HCT116 (cell line): ENCODE measurements at regions not wholly inside any gene's neighbourhood (a gene's known extent, or its start where the extent isn't known, plus 50 kb on each side); places are given as distances from the start of the nearest gene placed in this dataset.

Experiments used
- EZH2 ChIP-seq: fragments of 200-600 bp; sonication (generic); IDR thresholded peaks from 2 replicates; pipeline ENCODE4 v1.6.1; 2017; ENCODE audit warnings: antibody characterized with exemption, mixed run types
- POLR2AphosphoS5 ChIP-seq: IDR thresholded peaks from 2 replicates; pipeline ENCODE4 v1.6.1; 2011; ENCODE audit warnings: mild to moderate bottlenecking, low read depth, low read length, moderate library complexity
- TCF7L2 ChIP-seq: IDR thresholded peaks from 2 replicates; pipeline ENCODE4 v1.7.0; 2011; ENCODE audit warnings: borderline replicate concordance, inconsistent platforms; ENCODE audit not compliant: insufficient read depth, insufficient read length; ENCODE audit errors: extremely low read depth
- YY1 ChIP-seq: IDR thresholded peaks from 2 replicates; pipeline ENCODE4 v1.6.1; 2011; ENCODE audit warnings: low read length, low read depth, moderate library complexity, mild to moderate bottlenecking; ENCODE audit not compliant: insufficient replicate concordance; ENCODE audit errors: extremely low read depth
- TF ChIP-seq, protein P1 (sequence below), 3 experiments: fragments of 200-600 bp in 1 of 3; sonication (generic) in 1 of 3; IDR thresholded peaks in 2 of 3; conservative IDR thresholded peaks in 1 of 3; 2 replicates each; pipeline ENCODE4 v1.5.1; 2012 to 2017; ENCODE audit warnings: low read depth in 2 of 3, low read length in 2 of 3, antibody characterized with exemption in 1 of 3, borderline replicate concordance in 1 of 3, control low read depth in 1 of 3, mild to moderate bottlenecking in 1 of 3, mixed read lengths in 1 of 3, mixed run types in 1 of 3, moderate library complexity in 1 of 3; ENCODE audit not compliant: insufficient read depth in 1 of 3
- TF ChIP-seq, protein P2 (sequence below): IDR thresholded peaks from 2 replicates; pipeline ENCODE4 v1.6.1; 2012; ENCODE audit warnings: low read depth

- TF ChIP-seq, protein P1, sequence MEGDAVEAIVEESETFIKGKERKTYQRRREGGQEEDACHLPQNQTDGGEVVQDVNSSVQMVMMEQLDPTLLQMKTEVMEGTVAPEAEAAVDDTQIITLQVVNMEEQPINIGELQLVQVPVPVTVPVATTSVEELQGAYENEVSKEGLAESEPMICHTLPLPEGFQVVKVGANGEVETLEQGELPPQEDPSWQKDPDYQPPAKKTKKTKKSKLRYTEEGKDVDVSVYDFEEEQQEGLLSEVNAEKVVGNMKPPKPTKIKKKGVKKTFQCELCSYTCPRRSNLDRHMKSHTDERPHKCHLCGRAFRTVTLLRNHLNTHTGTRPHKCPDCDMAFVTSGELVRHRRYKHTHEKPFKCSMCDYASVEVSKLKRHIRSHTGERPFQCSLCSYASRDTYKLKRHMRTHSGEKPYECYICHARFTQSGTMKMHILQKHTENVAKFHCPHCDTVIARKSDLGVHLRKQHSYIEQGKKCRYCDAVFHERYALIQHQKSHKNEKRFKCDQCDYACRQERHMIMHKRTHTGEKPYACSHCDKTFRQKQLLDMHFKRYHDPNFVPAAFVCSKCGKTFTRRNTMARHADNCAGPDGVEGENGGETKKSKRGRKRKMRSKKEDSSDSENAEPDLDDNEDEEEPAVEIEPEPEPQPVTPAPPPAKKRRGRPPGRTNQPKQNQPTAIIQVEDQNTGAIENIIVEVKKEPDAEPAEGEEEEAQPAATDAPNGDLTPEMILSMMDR (IDR thresholded peaks at IDR 0.05 in 2 of 3, conservative IDR thresholded peaks at IDR 0.05 in 1 of 3; ENCODE audit: borderline replicate concordance in 1 of 3, insufficient read depth in 1 of 3, low read depth in 2 of 3, low read length in 2 of 3), result no peak
- TF ChIP-seq YY1 (no peak), POLR2AphosphoS5 (no peak), TCF7L2 (no peak), EZH2 (no peak)
- TF ChIP-seq, protein P2, sequence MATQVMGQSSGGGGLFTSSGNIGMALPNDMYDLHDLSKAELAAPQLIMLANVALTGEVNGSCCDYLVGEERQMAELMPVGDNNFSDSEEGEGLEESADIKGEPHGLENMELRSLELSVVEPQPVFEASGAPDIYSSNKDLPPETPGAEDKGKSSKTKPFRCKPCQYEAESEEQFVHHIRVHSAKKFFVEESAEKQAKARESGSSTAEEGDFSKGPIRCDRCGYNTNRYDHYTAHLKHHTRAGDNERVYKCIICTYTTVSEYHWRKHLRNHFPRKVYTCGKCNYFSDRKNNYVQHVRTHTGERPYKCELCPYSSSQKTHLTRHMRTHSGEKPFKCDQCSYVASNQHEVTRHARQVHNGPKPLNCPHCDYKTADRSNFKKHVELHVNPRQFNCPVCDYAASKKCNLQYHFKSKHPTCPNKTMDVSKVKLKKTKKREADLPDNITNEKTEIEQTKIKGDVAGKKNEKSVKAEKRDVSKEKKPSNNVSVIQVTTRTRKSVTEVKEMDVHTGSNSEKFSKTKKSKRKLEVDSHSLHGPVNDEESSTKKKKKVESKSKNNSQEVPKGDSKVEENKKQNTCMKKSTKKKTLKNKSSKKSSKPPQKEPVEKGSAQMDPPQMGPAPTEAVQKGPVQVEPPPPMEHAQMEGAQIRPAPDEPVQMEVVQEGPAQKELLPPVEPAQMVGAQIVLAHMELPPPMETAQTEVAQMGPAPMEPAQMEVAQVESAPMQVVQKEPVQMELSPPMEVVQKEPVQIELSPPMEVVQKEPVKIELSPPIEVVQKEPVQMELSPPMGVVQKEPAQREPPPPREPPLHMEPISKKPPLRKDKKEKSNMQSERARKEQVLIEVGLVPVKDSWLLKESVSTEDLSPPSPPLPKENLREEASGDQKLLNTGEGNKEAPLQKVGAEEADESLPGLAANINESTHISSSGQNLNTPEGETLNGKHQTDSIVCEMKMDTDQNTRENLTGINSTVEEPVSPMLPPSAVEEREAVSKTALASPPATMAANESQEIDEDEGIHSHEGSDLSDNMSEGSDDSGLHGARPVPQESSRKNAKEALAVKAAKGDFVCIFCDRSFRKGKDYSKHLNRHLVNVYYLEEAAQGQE, result no peak
These were observed 386.5 kb downstream of the PCDH17 start for GRCh38 chr13:58018020-58018419.
